ENCODE measurements at regions not wholly inside any gene's neighbourhood (a gene's known extent, or its start where the extent isn't known, plus 50 kb on each side); places are given as distances from the start of the nearest gene placed in this dataset.

DNA sequence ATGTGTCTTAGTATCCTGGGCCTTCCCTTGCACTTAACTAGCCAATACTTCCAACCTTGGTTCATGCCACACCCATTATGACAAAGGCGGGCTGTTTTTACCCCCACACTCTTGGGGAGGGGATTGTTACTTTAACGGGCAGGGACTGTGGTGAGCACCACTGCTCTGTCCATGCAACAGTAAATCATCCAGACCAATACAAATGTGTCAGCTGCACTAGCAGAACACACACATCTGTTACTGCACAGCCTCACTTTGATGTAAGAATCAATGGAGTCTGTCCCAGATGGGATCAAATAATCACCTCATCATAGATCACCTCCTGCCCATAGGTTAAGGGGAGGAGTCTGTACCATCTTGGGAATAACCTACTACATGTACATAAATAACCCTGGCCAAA lies 58.1 kb downstream of the NPAP1 start:
- TF ChIP-seq, protein P1, sequence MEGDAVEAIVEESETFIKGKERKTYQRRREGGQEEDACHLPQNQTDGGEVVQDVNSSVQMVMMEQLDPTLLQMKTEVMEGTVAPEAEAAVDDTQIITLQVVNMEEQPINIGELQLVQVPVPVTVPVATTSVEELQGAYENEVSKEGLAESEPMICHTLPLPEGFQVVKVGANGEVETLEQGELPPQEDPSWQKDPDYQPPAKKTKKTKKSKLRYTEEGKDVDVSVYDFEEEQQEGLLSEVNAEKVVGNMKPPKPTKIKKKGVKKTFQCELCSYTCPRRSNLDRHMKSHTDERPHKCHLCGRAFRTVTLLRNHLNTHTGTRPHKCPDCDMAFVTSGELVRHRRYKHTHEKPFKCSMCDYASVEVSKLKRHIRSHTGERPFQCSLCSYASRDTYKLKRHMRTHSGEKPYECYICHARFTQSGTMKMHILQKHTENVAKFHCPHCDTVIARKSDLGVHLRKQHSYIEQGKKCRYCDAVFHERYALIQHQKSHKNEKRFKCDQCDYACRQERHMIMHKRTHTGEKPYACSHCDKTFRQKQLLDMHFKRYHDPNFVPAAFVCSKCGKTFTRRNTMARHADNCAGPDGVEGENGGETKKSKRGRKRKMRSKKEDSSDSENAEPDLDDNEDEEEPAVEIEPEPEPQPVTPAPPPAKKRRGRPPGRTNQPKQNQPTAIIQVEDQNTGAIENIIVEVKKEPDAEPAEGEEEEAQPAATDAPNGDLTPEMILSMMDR (conservative IDR thresholded peaks at IDR 0.05 in 1 of 2, IDR thresholded peaks at IDR 0.05 in 1 of 2; ENCODE audit: low read depth in 1 of 2, low read length in 2 of 2): no peak
- TF ChIP-seq EZH2 (IDR thresholded peaks at IDR 0.05; ENCODE audit: low read length, missing control alignments): no peak
